CD14-positive monocyte (primary cell): ENCODE measurements at regions not wholly inside any gene's neighbourhood (a gene's known extent, or its start where the extent isn't known, plus 50 kb on each side); places are given as distances from the start of the nearest gene placed in this dataset.

Source experiments
- DNase-seq, 3 donors: peaks; one replicate each; pipeline ENCODE4 v3.0.0-alpha.2; 2011 to 2022
- H2AFZ ChIP-seq: 2 replicates; pipeline ENCODE4 v1.6.0; 2012; ENCODE audit warnings: mild to moderate bottlenecking, low read depth, low read length, inconsistent platforms; ENCODE audit not compliant: insufficient read depth, poor library complexity, severe bottlenecking
- H3K27ac ChIP-seq, 2 donors: 1 replicate in 1 of 2; 2 replicates in 1 of 2; pipeline ENCODE4 v1.5.1; 2012 to 2013; ENCODE audit warnings: low read length in 2 of 2, control low read depth in 1 of 2, inconsistent platforms in 1 of 2, low read depth in 1 of 2, mild to moderate bottlenecking in 1 of 2
- H3K27me3 ChIP-seq, 2 donors: one replicate each; pipeline versions ENCODE4 v1.6.0 to v1.6.1; 2011 to 2013; ENCODE audit warnings: low read length in 2 of 2; ENCODE audit not compliant: control insufficient read depth in 2 of 2, insufficient read depth in 2 of 2
- H3K36me3 ChIP-seq, 2 donors: replicated peaks in 1 of 2; 1 replicate in 1 of 2; 2 replicates in 1 of 2; pipeline versions ENCODE4 v1.5.1 to v1.6.1; 2012 to 2013; ENCODE audit warnings: low read length in 2 of 2, control low read depth in 1 of 2, inconsistent platforms in 1 of 2, mild to moderate bottlenecking in 1 of 2; ENCODE audit not compliant: insufficient read depth in 2 of 2, control insufficient read depth in 1 of 2
- H3K4me1 ChIP-seq, 2 donors: 1 replicate in 1 of 2; 2 replicates in 1 of 2; pipeline versions ENCODE4 v1.5.1 to v1.6.1; 2012 to 2013; ENCODE audit warnings: low read length in 2 of 2, control low read depth in 1 of 2, inconsistent platforms in 1 of 2, mild to moderate bottlenecking in 1 of 2, moderate library complexity in 1 of 2; ENCODE audit not compliant: insufficient read depth in 2 of 2, control insufficient read depth in 1 of 2
- H3K4me2 ChIP-seq: replicated peaks from 2 replicates; pipeline ENCODE3; 2012; ENCODE audit warnings: low read length, moderate library complexity, mild to moderate bottlenecking; ENCODE audit not compliant: poor library complexity, severe bottlenecking; ENCODE audit errors: extremely low read depth
- H3K4me3 ChIP-seq, 3 experiments: fragments of 200-600 bp in 1 of 3; sonication (generic) in 1 of 3; replicated peaks in 1 of 3; 1 replicate in 2 of 3; 2 replicates in 1 of 3; pipeline ENCODE4 v1.5.1; 2011 to 2013; ENCODE audit warnings: low read length in 3 of 3, mild to moderate bottlenecking in 3 of 3, control low read depth in 2 of 3, low read depth in 2 of 3, inconsistent platforms in 1 of 3, moderate library complexity in 1 of 3
- H3K79me2 ChIP-seq: 2 replicates; pipeline ENCODE4 v1.6.0; 2012; ENCODE audit warnings: mild to moderate bottlenecking, control low read depth, inconsistent platforms, low read length, moderate library complexity; ENCODE audit not compliant: insufficient read depth
- H3K9ac ChIP-seq: 2 replicates; pipeline ENCODE4 v1.6.0; 2017; ENCODE audit warnings: low read length, mild to moderate bottlenecking; ENCODE audit not compliant: insufficient read depth, poor library complexity, severe bottlenecking
- H3K9me3 ChIP-seq, 2 donors: replicated peaks in 1 of 2; 1 replicate in 1 of 2; 2 replicates in 1 of 2; pipeline versions ENCODE4 v1.5.1 to v1.6.1; 2012 to 2013; ENCODE audit warnings: low read length in 2 of 2, control low read depth in 1 of 2; ENCODE audit not compliant: control insufficient read depth in 1 of 2, insufficient read depth in 1 of 2
- H4K20me1 ChIP-seq: 2 replicates; pipeline ENCODE4 v1.6.0; 2012; ENCODE audit warnings: mild to moderate bottlenecking, low read length, control low read depth, moderate library complexity; ENCODE audit not compliant: insufficient read depth
- H3K27ac Mint-ChIP-seq, 7 donors: one replicate each; pipeline ENCODE4 v1.8.0; 2020; ENCODE audit warnings: mild to moderate bottlenecking in 7 of 7, mixed read lengths in 7 of 7, moderate library complexity in 6 of 7, inconsistent platforms in 2 of 7
- H3K27me3 Mint-ChIP-seq, 3 donors: one replicate each; pipeline ENCODE4 v1.8.0; 2021 to 2022; ENCODE audit warnings: low read depth in 3 of 3, mild to moderate bottlenecking in 3 of 3, mixed read lengths in 3 of 3, moderate library complexity in 3 of 3, inconsistent platforms in 1 of 3
- H3K36me3 Mint-ChIP-seq, 2 donors: one replicate each; pipeline ENCODE4 v1.8.0; 2020; ENCODE audit warnings: mixed read lengths in 2 of 2, inconsistent platforms in 1 of 2, mild to moderate bottlenecking in 1 of 2
- H3K4me1 Mint-ChIP-seq: one replicate; pipeline ENCODE4 v1.8.0; 2020; ENCODE audit warnings: mild to moderate bottlenecking, mixed read lengths
- H3K4me3 Mint-ChIP-seq, 2 donors: one replicate each; pipeline ENCODE4 v1.8.0; 2020; ENCODE audit warnings: mild to moderate bottlenecking in 2 of 2, mixed read lengths in 2 of 2, moderate library complexity in 1 of 2
- H3K9me3 Mint-ChIP-seq, 7 donors: one replicate each; pipeline ENCODE4 v1.8.0; 2020 to 2022; ENCODE audit warnings: mixed read lengths in 7 of 7, mild to moderate bottlenecking in 6 of 7, moderate library complexity in 6 of 7, inconsistent platforms in 2 of 7
- WGBS: methylation state at CpG from one replicate; pipeline ENCODE4 v1.1.5; 2013; ENCODE audit warnings: missing lambda C conversion rate; ENCODE audit not compliant: insufficient coverage; 5-methylcytosine and 5-hydroxymethylcytosine counted together
- intact Hi-C, 2 donors: fragments of 100-400 bp; cut with micrococcal nuclease; formaldehyde crosslinking; loops; one replicate each; pipeline versions ENCODE4 v1.15.0 to v1.15.1; 2023
- TF ChIP-seq, protein P1 (sequence below): fragments of 200-600 bp; IDR thresholded peaks from one replicate; pipeline ENCODE4 v1.8.0; 2022; ENCODE audit warnings: antibody characterized with exemption, mild to moderate bottlenecking

- Histone ChIP-seq H3K27me3 (no peaks in the 10 kb centered on the region), H3K36me3 (no peaks in the 10 kb centered on the region), H3K79me2 (no peaks in the 10 kb centered on the region), H3K27ac (no peak overlapping the region), H4K20me1 (no peaks in the 10 kb centered on the region), H3K4me2 (no peak overlapping the region), H3K9me3 (peaks cover 5 to 13% of the 10 kb centered on the region in 2 donors), H3K9ac (no peak overlapping the region), H3K4me1 (no peaks in the 10 kb centered on the region), H2AFZ (no peak overlapping the region), H3K4me3 (no peak overlapping the region)
- no peaks in the 10 kb centered on the region for H3K36me3 Mint-ChIP-seq
- intact Hi-C loops, result no loop called here
- H3K4me3 Mint-ChIP-seq, result no peak overlapping the region
- TF ChIP-seq, protein P1, sequence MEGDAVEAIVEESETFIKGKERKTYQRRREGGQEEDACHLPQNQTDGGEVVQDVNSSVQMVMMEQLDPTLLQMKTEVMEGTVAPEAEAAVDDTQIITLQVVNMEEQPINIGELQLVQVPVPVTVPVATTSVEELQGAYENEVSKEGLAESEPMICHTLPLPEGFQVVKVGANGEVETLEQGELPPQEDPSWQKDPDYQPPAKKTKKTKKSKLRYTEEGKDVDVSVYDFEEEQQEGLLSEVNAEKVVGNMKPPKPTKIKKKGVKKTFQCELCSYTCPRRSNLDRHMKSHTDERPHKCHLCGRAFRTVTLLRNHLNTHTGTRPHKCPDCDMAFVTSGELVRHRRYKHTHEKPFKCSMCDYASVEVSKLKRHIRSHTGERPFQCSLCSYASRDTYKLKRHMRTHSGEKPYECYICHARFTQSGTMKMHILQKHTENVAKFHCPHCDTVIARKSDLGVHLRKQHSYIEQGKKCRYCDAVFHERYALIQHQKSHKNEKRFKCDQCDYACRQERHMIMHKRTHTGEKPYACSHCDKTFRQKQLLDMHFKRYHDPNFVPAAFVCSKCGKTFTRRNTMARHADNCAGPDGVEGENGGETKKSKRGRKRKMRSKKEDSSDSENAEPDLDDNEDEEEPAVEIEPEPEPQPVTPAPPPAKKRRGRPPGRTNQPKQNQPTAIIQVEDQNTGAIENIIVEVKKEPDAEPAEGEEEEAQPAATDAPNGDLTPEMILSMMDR, result no peak
- 80% methylated on average over 1 of the region's 3 CpGs for WGBS
- no peaks in the 10 kb centered on the region for H3K4me1 Mint-ChIP-seq
- H3K9me3 Mint-ChIP-seq, result peaks cover 2 to 10% (median 5%) of the 10 kb centered on the region in 7 donors
- no peak overlapping the region for H3K27ac Mint-ChIP-seq
- DNase-seq, result no peak
- peaks cover 0 to 2% (median 0%) of the 10 kb centered on the region in 3 donors for H3K27me3 Mint-ChIP-seq
Measured at GRCh38 chr12:126095748-126096510, 1030.7 kb downstream of the AACS start.

- no peak for DNase-seq
- no peak overlapping the region for H3K4me3 ChIP-seq
- Mint-ChIP-seq H3K27me3 (peaks cover 0 to 2% (median 0%) of the 10 kb centered on the region in 3 donors), H3K4me3 (no peak overlapping the region), H3K4me1 (no peaks in the 10 kb centered on the region), H3K27ac (no peak overlapping the region), H3K36me3 (no peaks in the 10 kb centered on the region), H3K9me3 (peaks cover 0 to 8% (median 4%) of the 10 kb centered on the region in 7 donors)
- 80% methylated on average over 1 of the region's 4 CpGs for WGBS
- H4K20me1 ChIP-seq, result no peaks in the 10 kb centered on the region
- H3K27ac ChIP-seq, result no peak overlapping the region
- intact Hi-C loops, result no loop called here
- H3K4me1 ChIP-seq, result no peaks in the 10 kb centered on the region
- no peaks in the 10 kb centered on the region for H3K9me3 ChIP-seq
- no peaks in the 10 kb centered on the region for H3K36me3 ChIP-seq
- H3K4me2 ChIP-seq, result no peak overlapping the region
- H3K9ac ChIP-seq, result no peak overlapping the region
- TF ChIP-seq, protein P1, result no peak
- H3K27me3 ChIP-seq, result no peaks in the 10 kb centered on the region
- no peaks in the 10 kb centered on the region for H3K79me2 ChIP-seq
- H2AFZ ChIP-seq, result no peak overlapping the region
Measured at GRCh38 chr12:126106706-126107105, 1041.5 kb downstream of the AACS start.
